HG03103 (cell line): ENCODE measurements at regions not wholly inside any gene's neighbourhood (a gene's known extent, or its start where the extent isn't known, plus 50 kb on each side); places are given as distances from the start of the nearest gene placed in this dataset.

ENCODE experiments used
- ATAC-seq: cut with Tn5 transposase; IDR thresholded peaks from one replicate; pipeline ENCODE4 v1.9.1; 2021; ENCODE audit warnings: low read depth; ENCODE audit not compliant: unreplicated experiment

DNA sequence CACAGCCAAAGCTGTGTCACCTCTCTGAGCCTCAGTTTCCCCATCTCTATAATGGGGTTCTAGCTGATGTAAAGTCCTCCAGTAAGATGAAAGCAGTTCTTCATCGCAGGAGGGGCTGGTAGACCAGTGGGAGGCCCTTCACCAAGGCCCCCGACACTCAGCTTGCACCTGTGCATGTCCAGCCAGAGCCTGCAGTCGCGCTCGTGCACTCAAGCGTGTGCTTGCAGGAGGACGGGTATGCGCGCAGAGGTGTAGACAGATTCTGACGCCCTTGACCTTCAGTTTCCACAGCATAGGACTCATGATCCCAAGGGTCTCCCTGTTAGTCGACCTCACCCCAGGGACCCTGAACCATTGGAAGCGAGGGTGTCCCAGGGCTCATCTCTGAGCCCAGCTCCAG lies 633.7 kb downstream of the TBC1D22A start:
- ATAC-seq = no peak

GRCh38 chr22:47395481-47395880 lies 633.0 kb downstream of the TBC1D22A start:
- no peak for ATAC-seq

GRCh38 chr22:47394504-47395440 lies 632.3 kb downstream of the TBC1D22A start:
- no peak for ATAC-seq

DNA sequence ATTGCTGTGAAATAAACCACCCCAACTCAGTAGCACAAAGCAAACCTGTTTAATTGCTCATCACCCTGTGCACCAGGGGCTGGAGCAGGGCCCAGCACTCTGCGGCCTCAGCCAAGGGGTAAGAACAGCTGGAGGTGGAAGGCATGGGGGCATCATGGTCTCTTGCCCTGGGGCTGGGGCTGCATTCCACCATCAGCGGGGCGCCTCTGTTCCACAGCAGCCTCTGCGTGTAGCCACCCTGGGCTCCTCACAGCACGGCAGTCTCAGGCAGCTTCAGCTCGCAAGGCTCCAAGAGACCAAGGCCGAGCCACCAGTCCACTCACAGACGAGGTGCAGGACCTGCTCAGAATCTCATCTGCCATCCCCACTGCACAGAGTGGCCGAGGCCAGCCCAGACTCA lies 630.7 kb downstream of the TBC1D22A start:
- no peak for ATAC-seq

- no peak for ATAC-seq
Measured at GRCh38 chr22:47392729-47393128, 630.3 kb downstream of the TBC1D22A start.

GRCh38 chr22:47392054-47392347 lies 629.6 kb downstream of the TBC1D22A start:
- no peak for ATAC-seq

DNA sequence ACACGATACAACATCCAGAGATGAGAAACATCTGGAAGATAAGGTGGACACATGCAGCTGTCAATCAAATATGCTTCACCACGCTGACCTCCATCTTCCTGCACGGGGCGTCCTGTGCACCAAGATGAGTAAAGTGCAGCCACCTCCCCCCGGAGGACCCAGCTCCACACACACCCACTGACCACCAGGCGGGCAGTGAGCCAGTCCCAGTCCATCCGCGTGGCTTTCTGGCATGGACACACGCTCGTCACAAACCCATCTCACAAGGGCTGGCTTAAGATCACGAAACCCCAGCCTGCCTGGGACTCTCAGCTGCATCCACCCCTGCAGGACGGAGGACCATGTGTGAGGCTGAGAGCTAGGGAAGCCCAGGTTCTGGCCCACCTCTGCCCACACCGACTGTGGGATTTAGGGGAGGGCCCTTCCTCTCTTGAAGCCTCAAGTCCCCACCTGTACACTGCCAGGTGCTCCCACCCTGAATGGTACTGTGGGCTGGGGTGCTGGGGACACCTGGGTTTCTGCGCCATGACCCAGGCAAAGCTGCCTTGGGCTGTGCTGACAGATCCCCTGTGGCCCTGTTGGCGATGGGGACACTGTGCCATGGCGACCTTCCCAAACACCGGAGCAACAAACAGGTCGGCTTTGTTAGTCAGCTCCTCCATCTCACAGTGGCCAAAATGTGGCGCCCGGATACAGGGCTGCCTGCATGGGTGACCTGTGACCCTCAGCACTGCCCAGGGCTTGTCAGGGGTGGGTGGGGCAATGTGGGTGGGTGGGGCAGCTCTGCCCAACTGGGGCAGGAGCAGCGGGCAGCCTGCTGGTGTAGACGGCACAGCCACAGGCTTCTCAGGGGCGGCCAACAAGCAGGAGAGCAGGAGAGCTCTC lies 629.0 kb downstream of the TBC1D22A start:
- no peak for ATAC-seq

GRCh38 chr22:47390026-47390970 lies 627.8 kb downstream of the TBC1D22A start:
- no peak for ATAC-seq

- no peak for ATAC-seq
Measured at GRCh38 chr22:47389201-47389600, 626.8 kb downstream of the TBC1D22A start.

- no peak for ATAC-seq
Measured at GRCh38 chr22:47388778-47389177, 626.3 kb downstream of the TBC1D22A start.

DNA sequence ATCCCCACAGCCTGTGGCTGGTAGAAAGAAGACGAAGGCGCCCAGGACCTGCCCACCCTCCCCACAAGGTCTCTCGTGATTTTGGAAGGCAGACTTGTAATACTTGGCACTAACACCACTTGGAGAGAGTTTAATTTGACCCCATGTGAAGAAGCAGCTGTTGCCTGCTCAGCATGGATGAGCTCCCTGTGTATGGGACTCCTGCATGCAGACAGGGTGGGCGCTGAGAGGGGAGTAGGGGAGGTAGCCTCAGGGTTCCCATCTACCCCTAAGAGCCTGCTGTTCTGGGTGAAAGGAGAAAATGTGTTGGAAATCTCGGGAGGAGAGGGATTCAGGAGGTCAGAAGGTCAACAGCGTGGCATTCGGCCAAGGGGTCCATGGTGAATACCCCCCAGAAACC lies 625.9 kb downstream of the TBC1D22A start:
- ATAC-seq = no peak

DNA sequence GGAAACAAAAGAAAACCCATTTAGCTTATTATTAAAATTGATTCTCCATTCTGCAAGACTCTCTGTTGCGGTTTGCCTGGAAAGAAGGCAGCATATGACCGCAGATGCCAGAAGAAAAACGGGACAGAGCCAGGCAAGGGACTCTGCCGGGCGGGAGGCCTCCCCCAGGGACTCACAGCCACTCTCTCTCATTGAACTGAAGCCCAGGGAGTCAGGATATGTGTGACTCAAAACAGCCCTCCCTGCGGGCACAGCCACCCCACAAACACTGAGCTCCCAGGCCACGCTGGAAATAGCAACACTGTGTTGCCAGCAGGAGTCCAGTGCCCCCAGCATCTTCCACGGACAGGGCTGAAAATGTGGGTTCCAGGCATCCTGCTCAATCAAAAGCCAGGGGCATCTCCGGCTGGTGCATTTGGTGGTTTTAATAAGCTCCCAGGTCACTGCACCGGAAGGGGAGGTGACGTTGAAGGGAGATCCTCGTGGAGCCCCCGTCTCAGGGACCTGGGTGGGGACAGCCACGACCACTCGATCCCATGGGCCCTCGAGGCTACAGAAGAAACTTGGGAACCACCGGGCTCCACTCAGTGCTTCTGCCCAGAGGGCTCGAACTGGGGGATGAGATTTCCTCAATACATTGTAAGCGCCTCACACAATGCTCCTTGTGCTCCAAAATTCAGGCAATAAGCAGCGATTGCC lies 624.5 kb downstream of the TBC1D22A start:
- ATAC-seq = no peak

GRCh38 chr22:47384977-47385376 lies 622.5 kb downstream of the TBC1D22A start:
- ATAC-seq = no peak

- no peak for ATAC-seq
Measured at GRCh38 chr22:47382164-47382890, 619.9 kb downstream of the TBC1D22A start.

GRCh38 chr22:47381240-47381639 lies 618.8 kb downstream of the TBC1D22A start:
- ATAC-seq = no peak

DNA sequence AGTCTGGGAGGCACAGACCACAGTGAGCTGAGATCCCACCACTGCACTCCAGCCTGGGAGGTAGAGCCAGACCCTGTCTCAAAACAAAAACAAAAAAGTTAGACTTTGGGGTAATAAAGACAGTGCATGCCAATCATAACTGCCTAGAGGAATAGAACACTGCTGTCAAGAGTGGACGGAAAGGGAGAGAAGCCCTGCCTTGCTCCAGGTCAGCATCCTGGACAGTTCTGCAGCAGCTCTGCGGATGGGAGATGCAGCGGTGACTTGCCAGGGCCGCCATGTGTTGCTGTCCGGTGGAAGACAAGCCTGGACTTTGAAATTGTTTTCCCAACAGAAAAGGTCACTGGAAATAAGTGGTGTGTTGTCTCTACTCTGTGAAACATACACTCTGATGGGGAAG lies 618.2 kb downstream of the TBC1D22A start:
- ATAC-seq = no peak

- no peak for ATAC-seq
Measured at GRCh38 chr22:47379037-47379436, 616.6 kb downstream of the TBC1D22A start.

- no peak for ATAC-seq
Measured at GRCh38 chr22:47377926-47378560, 615.6 kb downstream of the TBC1D22A start.
